HG03103 (cell line): ENCODE measurements at regions not wholly inside any gene's neighbourhood (a gene's known extent, or its start where the extent isn't known, plus 50 kb on each side); places are given as distances from the start of the nearest gene placed in this dataset.
"Not testable (repeated sequence)": the region's sequence is repeated elsewhere in the genome, so short reads cannot be mapped to it uniquely, and the experiment has no call there.

Experiments
- ATAC-seq: cut with Tn5 transposase; IDR thresholded peaks from one replicate; pipeline ENCODE4 v1.9.1; 2021; ENCODE audit warnings: low read depth; ENCODE audit not compliant: unreplicated experiment

DNA sequence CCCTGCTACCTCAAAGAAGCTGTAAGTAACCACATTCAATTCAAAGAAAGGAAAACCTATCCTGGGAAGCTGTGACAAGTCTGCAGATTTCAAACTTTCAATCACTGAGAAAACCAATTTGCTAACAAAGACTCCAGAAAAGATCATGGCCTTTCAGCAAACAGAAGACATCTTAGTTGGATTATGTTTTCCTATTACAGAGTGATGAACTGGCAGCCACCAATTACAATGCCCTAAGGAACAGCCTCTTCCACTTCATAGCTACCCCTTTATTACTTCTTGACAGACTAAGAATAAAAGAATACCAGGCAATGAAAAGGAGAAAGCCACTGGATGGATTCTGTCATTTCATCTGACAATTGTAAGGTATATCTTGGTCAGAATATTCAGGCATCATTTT is 128.2 kb upstream of the RASEF start:
- no peak for ATAC-seq

DNA sequence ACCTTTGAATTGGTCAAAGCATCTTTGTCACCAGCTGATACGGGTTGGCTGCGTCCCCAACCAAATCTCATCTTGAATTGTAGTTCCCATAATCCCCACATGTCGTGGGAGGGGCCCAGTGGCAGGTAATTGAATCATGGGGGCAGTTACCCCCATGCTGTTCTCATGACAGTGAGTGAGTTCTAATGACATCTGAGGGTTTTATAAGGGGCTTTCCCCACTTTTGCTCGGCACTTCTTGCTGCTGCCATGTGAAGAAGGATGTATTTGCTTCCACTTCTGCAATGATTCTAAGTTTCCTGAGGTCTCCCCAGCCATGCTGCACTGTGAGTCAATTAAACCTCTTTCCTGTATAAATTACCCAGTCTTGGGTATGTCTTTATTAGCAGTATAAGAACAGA is 126.1 kb upstream of the RASEF start:
- ATAC-seq, result not testable (repeated sequence)

DNA sequence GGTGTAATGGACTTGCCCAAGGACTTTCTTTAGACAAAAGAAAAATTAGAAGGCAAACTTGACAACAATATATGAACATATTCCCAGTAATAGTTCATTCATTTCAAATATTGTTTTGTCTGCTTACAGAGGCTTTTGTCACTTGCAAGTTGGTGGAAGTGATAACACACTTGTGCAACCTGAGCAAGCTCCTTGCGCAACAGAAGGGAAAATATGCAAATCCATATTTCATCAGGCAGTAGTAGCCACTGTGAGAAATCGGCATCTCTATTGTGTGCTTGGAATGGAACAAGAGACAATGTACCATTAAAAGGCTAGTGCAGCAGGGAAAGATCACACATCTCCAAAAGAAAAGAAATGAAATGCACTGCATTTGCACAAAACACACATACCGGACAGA is 125.3 kb upstream of the RASEF start:
- no peak for ATAC-seq

DNA sequence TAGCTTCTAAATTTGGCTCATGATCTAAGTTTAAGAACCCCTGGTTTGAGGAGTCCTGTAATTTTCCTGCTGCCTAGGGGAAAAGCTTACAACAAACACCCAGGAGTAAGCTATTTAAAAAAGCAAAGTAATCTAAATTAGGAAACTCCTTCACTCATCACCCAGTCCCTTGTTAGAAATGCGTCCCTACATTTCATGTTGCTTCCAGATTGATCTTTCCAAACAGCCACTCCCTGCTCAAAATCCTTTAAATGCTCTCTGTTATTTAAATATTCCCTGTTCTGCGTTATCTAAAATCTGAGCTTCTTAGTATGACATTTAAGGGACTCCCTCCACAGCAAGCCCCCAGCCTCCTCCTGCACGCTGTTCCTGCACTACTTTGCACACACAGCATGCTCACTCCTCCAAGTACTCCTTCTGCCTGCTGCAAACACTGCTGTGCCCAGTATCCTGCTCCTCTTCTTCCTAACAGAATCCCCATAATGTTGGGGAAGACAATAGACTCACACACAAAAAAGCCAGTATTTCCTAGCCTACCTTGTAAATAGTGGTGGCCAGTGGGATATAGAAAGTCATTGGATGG is 123.3 kb upstream of the RASEF start:
- ATAC-seq, result no peak

- no peak for ATAC-seq
Measured at GRCh38 chr9:83185488-83186154, 122.7 kb upstream of the RASEF start.

DNA sequence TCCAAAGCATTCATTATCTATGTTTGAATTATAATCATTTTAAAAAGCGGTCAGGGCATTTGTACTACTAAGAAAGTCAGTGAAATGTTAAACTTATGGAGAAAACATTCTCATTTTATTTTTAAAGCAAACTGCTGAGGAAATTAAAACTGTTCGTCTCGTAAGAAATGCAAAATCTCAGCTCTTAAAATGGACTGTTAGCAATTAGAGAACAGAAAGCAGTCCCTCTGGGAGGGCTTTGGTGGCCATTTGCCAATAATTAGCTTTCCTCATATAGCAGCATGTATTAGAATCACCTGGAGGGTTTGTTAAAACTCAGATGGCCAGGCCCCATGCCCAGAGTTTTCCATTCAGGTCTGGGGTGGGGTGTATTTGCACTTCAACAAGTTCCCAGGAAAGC is 120.7 kb upstream of the RASEF start:
- ATAC-seq, result no peak

DNA sequence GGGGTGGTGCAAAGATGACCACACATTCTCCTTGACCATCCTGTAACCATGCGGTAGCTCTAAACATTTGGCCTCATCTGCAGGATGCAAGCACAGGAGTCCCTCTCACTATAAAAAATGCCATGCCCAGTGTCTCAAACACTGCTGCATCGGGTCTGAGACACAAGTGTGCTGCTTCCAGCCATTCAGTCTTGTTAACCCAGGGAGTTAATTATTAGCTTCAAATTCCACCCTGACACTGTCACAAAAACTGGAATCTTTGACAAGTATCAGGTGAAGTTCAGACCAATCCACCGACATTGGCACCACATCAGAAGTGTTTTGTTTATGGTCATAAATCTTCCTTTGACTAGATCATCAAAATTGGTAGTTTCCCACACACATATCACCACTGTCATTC is 119.1 kb upstream of the RASEF start:
- ATAC-seq, result no peak

- no peak for ATAC-seq
Measured at GRCh38 chr9:83178717-83179116, 115.8 kb upstream of the RASEF start.

DNA sequence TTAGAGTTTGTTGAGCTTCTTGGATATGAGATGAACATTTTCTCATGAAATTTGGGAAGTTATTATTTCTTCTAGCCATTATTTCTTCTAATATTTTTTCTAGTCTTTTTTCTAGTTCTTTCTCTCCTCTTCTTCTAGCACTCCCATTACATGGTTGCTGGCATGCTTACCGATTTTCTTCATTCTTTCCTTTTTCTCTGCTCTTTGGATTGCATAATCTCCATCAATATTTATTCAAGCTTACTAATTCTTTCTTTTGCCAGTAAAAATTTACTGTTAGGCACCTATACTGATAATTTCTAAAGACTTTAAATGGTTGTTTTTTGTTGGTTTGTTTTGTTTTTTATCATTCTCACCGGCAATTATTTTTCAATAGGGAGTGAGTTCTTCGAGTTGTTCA is 114.8 kb upstream of the RASEF start:
- no peak for ATAC-seq

DNA sequence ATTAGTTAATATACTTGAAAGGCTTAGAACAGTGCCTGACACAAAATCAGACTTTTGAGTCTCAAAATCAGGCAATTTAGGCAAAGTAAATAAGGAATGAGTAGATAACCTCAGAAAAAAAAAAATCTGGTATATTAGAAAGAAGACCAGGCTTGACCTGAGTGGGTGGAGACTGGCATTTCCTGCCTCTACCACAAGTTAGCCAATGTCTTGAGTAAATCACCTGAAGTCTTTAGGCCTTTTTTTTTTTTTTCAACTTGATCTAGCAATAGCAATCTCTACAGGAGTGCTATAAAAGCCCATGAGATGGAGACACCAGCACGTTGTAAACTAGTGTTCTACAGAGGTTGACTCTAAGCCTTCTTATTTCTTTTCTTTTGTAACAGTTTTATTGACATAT is 104.2 kb upstream of the RASEF start:
- no peak for ATAC-seq

GRCh38 chr9:83166372-83166771 is 103.4 kb upstream of the RASEF start:
- no peak for ATAC-seq

DNA sequence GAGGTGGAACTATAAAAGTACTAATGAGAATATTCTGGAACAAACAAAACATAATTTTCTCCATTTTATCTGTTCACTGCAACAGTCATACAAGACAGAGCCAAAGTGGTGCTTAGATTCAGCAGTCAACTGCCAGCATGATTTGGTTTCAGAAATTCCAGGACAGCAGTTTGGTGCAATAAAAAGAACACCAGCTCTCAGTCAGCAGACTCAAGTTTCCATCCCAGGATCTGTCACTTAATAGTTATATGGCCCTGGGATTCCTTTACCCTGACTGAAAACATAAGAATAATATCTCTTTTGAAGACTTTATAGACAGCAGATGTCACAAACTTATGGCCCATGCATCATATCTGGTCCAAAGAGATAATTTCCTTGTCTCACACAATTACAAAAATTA is 92.8 kb upstream of the RASEF start:
- ATAC-seq, result no peak

DNA sequence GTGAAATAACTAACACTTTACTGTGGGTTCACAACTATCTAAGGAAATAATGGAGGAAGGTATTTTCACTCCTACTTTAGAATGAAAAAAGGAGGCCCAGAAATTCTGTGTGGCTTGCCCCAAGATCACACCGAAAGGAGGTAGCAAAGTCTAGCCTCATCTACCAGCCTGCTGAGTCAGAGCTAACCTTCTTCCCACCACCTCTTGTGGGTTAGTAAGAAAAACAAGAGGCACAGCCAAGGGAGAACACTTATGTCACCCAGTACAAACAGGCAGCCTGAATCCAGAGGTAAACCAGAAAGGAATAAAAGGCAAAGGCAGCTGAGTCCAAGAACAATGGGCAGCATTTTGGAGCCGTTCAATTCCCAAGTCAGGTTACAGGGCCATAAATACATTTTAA is 91.9 kb upstream of the RASEF start:
- ATAC-seq, result no peak

- peak; percentile 89 for ATAC-seq
Measured at GRCh38 chr9:83154087-83154736, 91.3 kb upstream of the RASEF start.

- ATAC-seq, result no peak
Measured at GRCh38 chr9:83153030-83153429, 90.1 kb upstream of the RASEF start.

DNA sequence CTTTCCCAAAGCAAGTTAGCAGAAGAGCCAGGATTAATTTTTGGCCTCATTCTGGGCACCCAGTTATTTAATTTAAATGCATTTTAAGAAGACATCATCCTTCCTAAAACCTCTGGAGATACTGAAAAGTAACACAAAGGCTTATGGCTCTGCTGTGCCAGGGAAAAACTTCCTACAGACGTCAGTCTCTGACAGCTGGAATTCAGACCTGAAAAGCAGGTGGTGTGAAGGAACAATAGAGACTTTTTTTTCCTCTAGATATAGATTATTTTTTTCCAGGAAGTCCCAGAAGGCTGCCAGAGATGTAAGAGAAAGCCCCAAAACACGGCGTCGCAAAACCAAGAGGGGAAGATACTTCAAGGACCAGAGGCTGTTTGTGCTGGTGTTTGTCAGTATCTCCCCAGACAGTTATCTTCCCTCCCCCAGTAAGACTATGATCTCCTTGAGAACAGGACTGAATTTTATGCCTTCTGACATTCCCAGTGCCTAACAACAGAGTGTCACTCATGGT is 88.7 kb upstream of the RASEF start:
- no peak for ATAC-seq

GRCh38 chr9:83147315-83148149 is 84.6 kb upstream of the RASEF start:
- no peak for ATAC-seq

- ATAC-seq, result no peak
Measured at GRCh38 chr9:83146325-83146724, 83.4 kb upstream of the RASEF start.

GRCh38 chr9:83144492-83144891 is 81.5 kb upstream of the RASEF start:
- no peak for ATAC-seq

GRCh38 chr9:83142389-83142788 is 79.4 kb upstream of the RASEF start:
- ATAC-seq, result no peak

GRCh38 chr9:83141887-83142286 is 78.9 kb upstream of the RASEF start:
- ATAC-seq, result no peak
